Sigmoid colon (tissue), 6 donors: ENCODE measurements at regions not wholly inside any gene's neighbourhood (a gene's known extent, or its start where the extent isn't known, plus 50 kb on each side); places are given as distances from the start of the nearest gene placed in this dataset.

Experiments used
- DNase-seq: peaks from one replicate; pipeline ENCODE4 v3.0.0-alpha.2; 2019
- H3K27ac ChIP-seq, 4 donors: fragments of 200-600 bp; sonication (generic); one replicate each; pipeline ENCODE4 v1.5.1; 2016 to 2019; ENCODE audit warnings: mild to moderate bottlenecking in 1 of 4
- H3K27me3 ChIP-seq, 3 donors: fragments of 200-600 bp; sonication (generic); one replicate each; pipeline ENCODE4 v1.5.1; 2019; ENCODE audit warnings: mild to moderate bottlenecking in 1 of 3
- H3K36me3 ChIP-seq, 4 donors: fragments of 200-600 bp; sonication (generic); one replicate each; pipeline ENCODE4 v1.5.1; 2016 to 2019
- H3K4me1 ChIP-seq, 4 donors: fragments of 200-600 bp; sonication (generic); one replicate each; pipeline ENCODE4 v1.5.1; 2017 to 2019
- H3K4me3 ChIP-seq, 4 donors: fragments of 200-600 bp; sonication (generic); one replicate each; pipeline ENCODE4 v1.5.1; 2017 to 2019; ENCODE audit warnings: mild to moderate bottlenecking in 2 of 4, moderate library complexity in 1 of 4
- H3K9me3 ChIP-seq, 4 donors: fragments of 200-600 bp in 3 of 4; sonication (generic) in 3 of 4; one replicate each; pipeline versions ENCODE4 v1.5.1 to v1.6.1; 2013 to 2019
- EP300 ChIP-seq, 4 donors: sonication (generic); formaldehyde crosslinking; IDR thresholded peaks; one replicate each; pipeline ENCODE4 v1.6.1; 2017; ENCODE audit warnings: antibody characterized with exemption in 4 of 4
- POLR2A ChIP-seq, 2 donors: fragments of 450-650 bp; IDR thresholded peaks; one replicate each; pipeline ENCODE4 v1.6.1; 2016; ENCODE audit warnings: antibody characterized with exemption in 2 of 2, mild to moderate bottlenecking in 2 of 2, moderate library complexity in 2 of 2
- POLR2AphosphoS5 ChIP-seq, 4 donors: sonication (generic); formaldehyde crosslinking; IDR thresholded peaks; one replicate each; pipeline ENCODE4 v1.6.1; 2017; ENCODE audit warnings: antibody characterized with exemption in 4 of 4
- WGBS, 2 donors: extraction: QIAGEN DNeasy Blood & Tissue Kit; methylation state at CpG; one replicate each; pipeline ENCODE4 v1.1.7; 2013; 5-methylcytosine and 5-hydroxymethylcytosine counted together
- intact Hi-C: fragments of 100-400 bp; cut with DNase I; formaldehyde crosslinking; loops from one replicate; pipeline ENCODE4 v1.15.1; 2023
- TF ChIP-seq, protein P1 (sequence below), 4 experiments: fragments of 450-650 bp in 3 of 4; fragments of 200-600 bp in 1 of 4; IDR thresholded peaks; one replicate each; pipeline ENCODE4 v1.5.1; 2016 to 2019; ENCODE audit warnings: antibody characterized with exemption in 4 of 4, mild to moderate bottlenecking in 3 of 4, moderate library complexity in 2 of 4
- donor health status: healthy with polysubstance abuse.
- donor health status: healthy.

DNA sequence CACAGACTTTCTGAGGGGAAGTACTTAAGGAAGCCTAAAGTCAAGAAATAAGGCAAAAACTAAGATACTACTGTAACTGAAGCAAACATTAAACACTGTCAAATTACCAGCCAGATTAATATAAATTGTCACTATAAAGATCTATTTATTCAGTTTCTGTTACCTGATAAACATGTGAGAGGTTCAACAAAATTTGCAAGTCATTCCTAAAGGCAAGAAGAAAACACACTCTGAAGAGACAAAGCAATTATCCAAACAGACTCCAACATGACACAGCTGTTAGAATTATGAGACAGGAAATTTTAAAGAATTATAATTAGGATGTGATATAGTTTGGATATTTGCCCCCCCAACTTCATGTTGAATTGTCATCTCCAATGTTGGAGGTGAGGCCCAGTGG lies 140.4 kb upstream of the COL3A1 start:
- DNase-seq: no peak
- H3K27me3 ChIP-seq: no peaks in the 10 kb centered on the region
- peaks cover 0 to 4% (median 0%) of the 10 kb centered on the region in 4 donors for H3K9me3 ChIP-seq
- peak overlapping the region in 1 of 4 donors; percentile 6 for H3K27ac ChIP-seq
- no peaks in the 10 kb centered on the region for H3K4me1 ChIP-seq
- H3K4me3 ChIP-seq: no peak overlapping the region
- intact Hi-C loops: no loop called here
- no peaks in the 10 kb centered on the region for H3K36me3 ChIP-seq
- no peak for TF ChIP-seq EP300 (IDR thresholded peaks at IDR 0.05)

DNA sequence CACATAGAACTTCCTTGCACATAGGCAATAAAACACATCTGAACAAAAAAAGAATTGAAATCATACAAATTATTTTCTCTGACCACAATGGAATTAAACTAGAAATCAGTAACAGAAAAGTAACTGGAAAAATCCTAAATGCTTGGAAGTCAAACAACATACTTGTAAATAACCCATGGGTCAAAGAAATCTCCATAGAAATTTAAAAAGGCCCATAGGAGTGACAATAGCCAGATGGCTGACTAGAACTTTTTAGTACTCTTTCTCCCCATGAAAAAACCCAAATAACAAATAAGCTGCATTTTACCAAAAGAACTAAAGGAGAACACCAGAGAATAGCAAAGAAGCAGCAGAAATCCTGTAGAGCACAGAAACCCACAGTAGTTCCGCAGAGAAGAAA lies 139.2 kb upstream of the COL3A1 start:
- Histone ChIP-seq H3K4me1 (no peaks in the 10 kb centered on the region), H3K27ac (no peak overlapping the region), H3K4me3 (no peak overlapping the region), H3K9me3 (peaks cover 0 to 8% (median 1%) of the 10 kb centered on the region in 4 donors), H3K36me3 (no peaks in the 10 kb centered on the region), H3K27me3 (no peaks in the 10 kb centered on the region)
- WGBS, 2 donors: 0% methylated on average over 1 of the region's 1 CpG
- TF ChIP-seq, protein P1, sequence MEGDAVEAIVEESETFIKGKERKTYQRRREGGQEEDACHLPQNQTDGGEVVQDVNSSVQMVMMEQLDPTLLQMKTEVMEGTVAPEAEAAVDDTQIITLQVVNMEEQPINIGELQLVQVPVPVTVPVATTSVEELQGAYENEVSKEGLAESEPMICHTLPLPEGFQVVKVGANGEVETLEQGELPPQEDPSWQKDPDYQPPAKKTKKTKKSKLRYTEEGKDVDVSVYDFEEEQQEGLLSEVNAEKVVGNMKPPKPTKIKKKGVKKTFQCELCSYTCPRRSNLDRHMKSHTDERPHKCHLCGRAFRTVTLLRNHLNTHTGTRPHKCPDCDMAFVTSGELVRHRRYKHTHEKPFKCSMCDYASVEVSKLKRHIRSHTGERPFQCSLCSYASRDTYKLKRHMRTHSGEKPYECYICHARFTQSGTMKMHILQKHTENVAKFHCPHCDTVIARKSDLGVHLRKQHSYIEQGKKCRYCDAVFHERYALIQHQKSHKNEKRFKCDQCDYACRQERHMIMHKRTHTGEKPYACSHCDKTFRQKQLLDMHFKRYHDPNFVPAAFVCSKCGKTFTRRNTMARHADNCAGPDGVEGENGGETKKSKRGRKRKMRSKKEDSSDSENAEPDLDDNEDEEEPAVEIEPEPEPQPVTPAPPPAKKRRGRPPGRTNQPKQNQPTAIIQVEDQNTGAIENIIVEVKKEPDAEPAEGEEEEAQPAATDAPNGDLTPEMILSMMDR (IDR thresholded peaks at IDR 0.05): no peak
- no peak for TF ChIP-seq EP300 (IDR thresholded peaks at IDR 0.05)
- TF ChIP-seq POLR2A (IDR thresholded peaks at IDR 0.05): no peak
- TF ChIP-seq POLR2AphosphoS5 (IDR thresholded peaks at IDR 0.05): no peak
- DNase-seq: no peak
- intact Hi-C loops: no loop called here

DNA sequence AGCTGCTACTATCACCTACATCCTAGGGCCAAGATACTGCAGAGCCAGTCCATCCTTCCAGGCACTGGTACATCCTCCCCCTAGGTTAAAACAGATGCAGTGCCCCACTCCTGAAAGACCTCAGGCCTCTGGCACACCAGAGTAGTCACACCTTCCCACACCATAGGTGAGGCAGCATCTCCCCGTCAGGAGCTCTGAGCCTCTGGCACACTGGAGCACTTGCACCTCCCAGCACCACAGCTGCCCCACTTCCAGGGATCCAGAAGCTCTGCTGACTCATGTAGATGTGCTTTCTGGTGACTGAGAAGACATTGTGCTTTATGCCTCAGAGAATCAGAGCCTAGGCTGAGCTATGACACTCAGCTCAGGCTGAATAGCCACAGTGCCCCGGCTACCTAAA lies 138.4 kb upstream of the COL3A1 start:
- no peak for DNase-seq
- WGBS, 2 donors: 92 to 95% methylated on average over 2 of the region's 2 CpGs
- TF ChIP-seq EP300 (IDR thresholded peaks at IDR 0.05) (no peak), POLR2A (IDR thresholded peaks at IDR 0.05) (no peak), POLR2AphosphoS5 (IDR thresholded peaks at IDR 0.05) (no peak)
- TF ChIP-seq, protein P1 (IDR thresholded peaks at IDR 0.05): no peak
- intact Hi-C loops: no loop called here
- H3K4me3 ChIP-seq: no peak overlapping the region
- no peak overlapping the region for H3K27ac ChIP-seq
- H3K36me3 ChIP-seq: no peaks in the 10 kb centered on the region
- no peaks in the 10 kb centered on the region for H3K27me3 ChIP-seq
- H3K4me1 ChIP-seq: no peaks in the 10 kb centered on the region
- peaks cover 0 to 8% (median 1%) of the 10 kb centered on the region in 4 donors for H3K9me3 ChIP-seq

DNA sequence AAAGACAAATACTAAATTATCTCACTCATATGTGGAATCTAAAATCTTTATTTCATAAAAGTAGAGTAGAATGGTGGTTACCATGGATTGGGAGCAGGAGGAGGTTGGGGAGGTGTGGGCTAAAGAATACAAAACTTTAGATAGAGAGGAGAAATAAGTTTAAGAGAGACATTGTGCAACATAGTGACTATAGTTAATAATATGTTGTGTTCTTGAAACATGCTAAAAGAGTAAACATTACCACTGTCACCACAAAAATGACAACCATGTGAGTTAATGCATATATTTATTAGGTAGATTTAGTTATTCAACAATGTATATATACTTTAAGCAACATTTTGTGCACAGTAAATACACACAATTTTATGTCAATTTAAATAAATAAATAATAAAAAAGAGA lies 128.5 kb upstream of the COL3A1 start:
- TF ChIP-seq, protein P1 (IDR thresholded peaks at IDR 0.05): no peak
- TF ChIP-seq POLR2AphosphoS5 (IDR thresholded peaks at IDR 0.05) (no peak), EP300 (IDR thresholded peaks at IDR 0.05) (no peak), POLR2A (IDR thresholded peaks at IDR 0.05) (no peak)
- intact Hi-C loops: no loop called here
- no peak overlapping the region for H3K27ac ChIP-seq
- H3K4me3 ChIP-seq: no peak overlapping the region
- no peak for DNase-seq
- no peaks in the 10 kb centered on the region for H3K27me3 ChIP-seq
- peaks cover 0 to 10% (median 0%) of the 10 kb centered on the region in 4 donors for H3K4me1 ChIP-seq
- H3K36me3 ChIP-seq: no peaks in the 10 kb centered on the region
- peaks cover 0 to 4% (median 0%) of the 10 kb centered on the region in 4 donors for H3K9me3 ChIP-seq

DNA sequence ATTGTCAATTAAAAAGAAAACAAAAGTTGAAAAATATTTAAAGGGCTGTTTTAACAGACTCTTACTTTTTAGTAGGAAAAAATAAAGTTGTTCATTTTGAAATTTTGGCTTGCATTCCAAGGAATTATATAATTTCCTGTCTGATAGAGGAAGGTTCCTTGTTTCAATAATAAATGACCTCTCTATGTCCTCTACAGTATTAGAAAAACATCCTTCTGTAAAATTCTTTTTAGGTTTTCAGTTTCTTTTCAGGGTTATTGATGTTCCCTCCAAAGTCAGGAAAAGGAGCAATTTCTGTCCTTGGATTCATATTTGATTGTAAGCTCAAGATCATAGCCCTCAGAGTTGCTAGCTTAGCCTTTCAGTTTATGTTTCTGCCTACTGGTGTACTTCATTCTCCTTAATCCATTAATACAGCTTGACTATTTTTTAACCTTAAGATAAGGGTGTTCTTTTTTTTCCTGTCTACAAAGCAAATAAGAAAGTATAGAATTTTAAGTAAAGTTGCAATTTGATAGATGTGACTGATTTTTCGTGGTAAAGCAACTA lies 125.2 kb upstream of the COL3A1 start:
- peaks cover 0 to 4% (median 0%) of the 10 kb centered on the region in 4 donors for H3K9me3 ChIP-seq
- intact Hi-C loops: no loop called here
- no peak for DNase-seq
- 0 to 3% methylated on average over 1 of the region's 1 CpG for WGBS, 2 donors
- TF ChIP-seq, protein P1 (IDR thresholded peaks at IDR 0.05): no peak
- TF ChIP-seq POLR2A (IDR thresholded peaks at IDR 0.05) (no peak), POLR2AphosphoS5 (IDR thresholded peaks at IDR 0.05) (no peak), EP300 (IDR thresholded peaks at IDR 0.05) (no peak)
- no peak overlapping the region for H3K27ac ChIP-seq
- H3K4me1 ChIP-seq: peaks cover 0 to 15% (median 0%) of the 10 kb centered on the region in 4 donors
- no peaks in the 10 kb centered on the region for H3K27me3 ChIP-seq
- H3K36me3 ChIP-seq: no peaks in the 10 kb centered on the region
- no peak overlapping the region for H3K4me3 ChIP-seq
